HepG2 (cell line): ENCODE measurements at regions not wholly inside any gene's neighbourhood (a gene's known extent, or its start where the extent isn't known, plus 50 kb on each side); places are given as distances from the start of the nearest gene placed in this dataset.

Experiments used
- ARNT ChIP-seq: fragments of 450-650 bp; IDR thresholded peaks from 2 replicates; pipeline ENCODE4 v1.6.1; 2017
- CENPX ChIP-seq: sonication (generic); formaldehyde crosslinking; IDR thresholded peaks from 2 replicates; pipeline ENCODE4 v1.9.0; 2021; ENCODE audit warnings: mild to moderate bottlenecking, missing genetic modification reagents, moderate library complexity
- CTCF ChIP-seq: sonication (generic); formaldehyde crosslinking; IDR thresholded peaks from 2 replicates; pipeline ENCODE4 v1.5.0; 2020; ENCODE audit warnings: mild to moderate bottlenecking, missing genetic modification reagents, moderate library complexity
- JUNB ChIP-seq: sonication (generic); formaldehyde crosslinking; IDR thresholded peaks from 2 replicates; pipeline ENCODE4 v1.8.0; 2022; ENCODE audit warnings: missing genetic modification reagents, mild to moderate bottlenecking, borderline replicate concordance
- MED13 ChIP-seq: sonication (generic); formaldehyde crosslinking; IDR thresholded peaks from 2 replicates; pipeline ENCODE4 v1.5.0; 2020; ENCODE audit warnings: missing genetic modification reagents
- NBN ChIP-seq: fragments of 450-650 bp; conservative IDR thresholded peaks from 2 replicates; pipeline ENCODE4 v1.6.1; 2017
- PCBP1 ChIP-seq: fragments of 200-400 bp; formaldehyde crosslinking; IDR thresholded peaks from 2 replicates; pipeline ENCODE4 v1.6.1; 2017; ENCODE audit warnings: mild to moderate bottlenecking, low read depth, low read length, borderline replicate concordance
- POLR2A ChIP-seq, 2 experiments: IDR thresholded peaks; 2 replicates each; pipeline ENCODE4 v1.6.1; 2011; ENCODE audit warnings: low read depth in 2 of 2, low read length in 2 of 2, mild to moderate bottlenecking in 1 of 2, moderate library complexity in 1 of 2; ENCODE audit not compliant: insufficient read depth in 1 of 2
- SMARCC2 ChIP-seq: fragments of 450-650 bp; IDR thresholded peaks from 2 replicates; pipeline ENCODE4 v1.6.1; 2017; ENCODE audit warnings: antibody characterized with exemption, mild to moderate bottlenecking
- SRF ChIP-seq: IDR thresholded peaks from 2 replicates; pipeline ENCODE4 v1.6.1; 2011; ENCODE audit warnings: mild to moderate bottlenecking, low read depth, low read length, moderate library complexity
- ZBTB37 ChIP-seq: sonication (generic); formaldehyde crosslinking; IDR thresholded peaks from 2 replicates; pipeline ENCODE4 v1.4.0; 2020; ENCODE audit warnings: mild to moderate bottlenecking, missing genetic modification reagents
- ZMAT3 ChIP-seq: sonication (generic); formaldehyde crosslinking; conservative IDR thresholded peaks from 2 replicates; pipeline ENCODE4 v1.7.0; 2021; ENCODE audit warnings: missing genetic modification reagents
- ZNF431 ChIP-seq: sonication (generic); formaldehyde crosslinking; IDR thresholded peaks from 2 replicates; pipeline ENCODE4 v1.9.0; 2022; ENCODE audit warnings: missing genetic modification reagents, low read depth, mild to moderate bottlenecking, borderline replicate concordance

GRCh38 chr12:28708918-28709371 lies 440.1 kb upstream of the FAR2 start:
- TF ChIP-seq POLR2A (IDR thresholded peaks at IDR 0.05; ENCODE audit: insufficient read depth in 1 of 2, low read depth in 2 of 2, low read length in 2 of 2), result no peak
- TF ChIP-seq CENPX (CRISPR knock-in tag), result no peak
- no peak for TF ChIP-seq MED13 (CRISPR knock-in tag)
- no peak for TF ChIP-seq CTCF (CRISPR knock-in tag)
- TF ChIP-seq SRF, result no peak
- no peak for TF ChIP-seq PCBP1
- TF ChIP-seq NBN, result no peak
- no peak for TF ChIP-seq ARNT
- no peak for TF ChIP-seq ZMAT3
- TF ChIP-seq ZNF431 (CRISPR knock-in tag), result no peak
- no peak for TF ChIP-seq ZBTB37 (CRISPR knock-in tag)
- no peak for TF ChIP-seq SMARCC2
- TF ChIP-seq JUNB (CRISPR knock-in tag), result no peak
